ENCODE measurements at regions not wholly inside any gene's neighbourhood (a gene's known extent, or its start where the extent isn't known, plus 50 kb on each side); places are given as distances from the start of the nearest gene placed in this dataset.
"Not testable (repeated sequence)": the region's sequence is repeated elsewhere in the genome, so short reads cannot be mapped to it uniquely, and the experiment has no call there.

- DNase-seq, result no peak
Observed at GRCh38 chr13:20311596-20311995, 79.5 kb upstream of the GJB6 start.

- DNase-seq, result no peak
Observed at GRCh38 chr13:20311022-20311421, 78.9 kb upstream of the GJB6 start.

- no peak for DNase-seq
Observed at GRCh38 chr13:20306039-20306438, 73.9 kb upstream of the GJB6 start.

- DNase-seq, result no peak
Observed at GRCh38 chr13:20305587-20305986, 73.5 kb upstream of the GJB6 start.

- not testable (repeated sequence) for DNase-seq
Observed at GRCh38 chr13:20304061-20304460, 71.9 kb upstream of the GJB6 start.

GRCh38 chr13:20303636-20304035 lies 71.5 kb upstream of the GJB6 start:
- no peak for DNase-seq

GRCh38 chr13:20301403-20302071 lies 69.4 kb upstream of the GJB6 start:
- peak; percentile 32 for DNase-seq

- DNase-seq, result no peak
Observed at GRCh38 chr13:20301015-20301402, 68.9 kb upstream of the GJB6 start.

- DNase-seq, result no peak
Observed at GRCh38 chr13:20297181-20297580, 65.1 kb upstream of the GJB6 start.

- DNase-seq, result no peak
Observed at GRCh38 chr13:20295956-20296355, 63.8 kb upstream of the GJB6 start.

GRCh38 chr13:20294497-20294896 lies 62.4 kb upstream of the GJB6 start:
- no peak for DNase-seq

- DNase-seq, result not testable (repeated sequence)
Observed at GRCh38 chr13:20292301-20292700, 60.2 kb upstream of the GJB6 start.

- DNase-seq, result no peak
Observed at GRCh38 chr13:20291675-20292074, 59.6 kb upstream of the GJB6 start.

GRCh38 chr13:20291037-20291436 lies 58.9 kb upstream of the GJB6 start:
- DNase-seq, result no peak

- DNase-seq, result no peak
Observed at GRCh38 chr13:20288561-20288960, 56.4 kb upstream of the GJB6 start.

- DNase-seq, result no peak
Observed at GRCh38 chr13:20287976-20288375, 55.9 kb upstream of the GJB6 start.

- no peak for DNase-seq
Observed at GRCh38 chr13:20285530-20285929, 53.4 kb upstream of the GJB6 start.

Data from hindlimb muscle (tissue), 1 donor.